ENCODE measurements at regions not wholly inside any gene's neighbourhood (a gene's known extent, or its start where the extent isn't known, plus 50 kb on each side); places are given as distances from the start of the nearest gene placed in this dataset.

- Histone ChIP-seq H3K4me1 (no peaks in the 10 kb centered on the region), H3K27me3 (no peaks in the 10 kb centered on the region)
These were observed 211.9 kb downstream of the CXCL12 start for GRCh38 chr10:44172883-44173607.

GRCh38 chr10:44171765-44172164 is 213.1 kb downstream of the CXCL12 start:
- ATAC-seq (no peak), DNase-seq (no peak)
- H3K36me3 ChIP-seq: no peaks in the 10 kb centered on the region
- H3K4me3 ChIP-seq: no peak overlapping the region
- no peak for TF ChIP-seq CTCF (IDR thresholded peaks at IDR 0.05)
- H3K27ac ChIP-seq: no peak overlapping the region
- H3K27me3 ChIP-seq: no peaks in the 10 kb centered on the region
- H3K9me3 ChIP-seq: no peaks in the 10 kb centered on the region
- intact Hi-C loops (cut with DNase I): no loop called here
- H3K4me1 ChIP-seq: no peaks in the 10 kb centered on the region

More at GRCh38 chr10:44172883-44173607, 211.9 kb downstream of the CXCL12 start:
- intact Hi-C loops (cut with DNase I): no loop called here
- Histone ChIP-seq H3K9me3 (no peaks in the 10 kb centered on the region), H3K36me3 (no peaks in the 10 kb centered on the region), H3K4me3 (no peak overlapping the region), H3K27ac (no peak overlapping the region)
- TF ChIP-seq CTCF (IDR thresholded peaks at IDR 0.05): no peak
- no peak for ATAC-seq
- no peak for DNase-seq

GRCh38 chr10:44168478-44168877 is 216.4 kb downstream of the CXCL12 start:
- intact Hi-C loops (cut with DNase I): no loop called here

GRCh38 chr10:44167752-44168151 is 217.1 kb downstream of the CXCL12 start:
- intact Hi-C loops (cut with DNase I): no loop called here
- Histone ChIP-seq H3K9me3 (no peaks in the 10 kb centered on the region), H3K27me3 (no peaks in the 10 kb centered on the region), H3K4me3 (no peak overlapping the region), H3K36me3 (no peaks in the 10 kb centered on the region), H3K27ac (no peak overlapping the region), H3K4me1 (no peaks in the 10 kb centered on the region)
- TF ChIP-seq CTCF (IDR thresholded peaks at IDR 0.05): no peak
- DNase-seq: no peak
- no peak for ATAC-seq

More at GRCh38 chr10:44168478-44168877, 216.4 kb downstream of the CXCL12 start:
- H3K4me1 ChIP-seq: no peaks in the 10 kb centered on the region
- no peaks in the 10 kb centered on the region for H3K9me3 ChIP-seq
- no peak for TF ChIP-seq CTCF (IDR thresholded peaks at IDR 0.05)
- H3K36me3 ChIP-seq: no peaks in the 10 kb centered on the region
- DNase-seq (no peak), ATAC-seq (no peak)
- no peaks in the 10 kb centered on the region for H3K27me3 ChIP-seq
- H3K4me3 ChIP-seq: no peak overlapping the region
- H3K27ac ChIP-seq: no peak overlapping the region

GRCh38 chr10:44166441-44166840 is 218.5 kb downstream of the CXCL12 start:
- intact Hi-C loops (cut with DNase I): no loop called here
- DNase-seq (no peak), ATAC-seq (no peak)
- Histone ChIP-seq H3K4me1 (no peaks in the 10 kb centered on the region), H3K9me3 (no peaks in the 10 kb centered on the region), H3K36me3 (no peaks in the 10 kb centered on the region), H3K4me3 (no peak overlapping the region), H3K27ac (no peak overlapping the region), H3K27me3 (no peaks in the 10 kb centered on the region)
- TF ChIP-seq CTCF (IDR thresholded peaks at IDR 0.05): no peak
